ENCODE measurements at regions not wholly inside any gene's neighbourhood (a gene's known extent, or its start where the extent isn't known, plus 50 kb on each side); places are given as distances from the start of the nearest gene placed in this dataset.
"Not testable (repeated sequence)": the region's sequence is repeated elsewhere in the genome, so short reads cannot be mapped to it uniquely, and the experiment has no call there.

GRCh38 chr10:111261081-111261615 is 184.3 kb downstream of the ADRA2A start:
- DNase-seq (ENCODE audit: extremely low read depth in 1 of 2, low read depth in 1 of 2), result no peak

- no peak for DNase-seq (ENCODE audit: extremely low read depth in 1 of 2, low read depth in 1 of 2)
These were observed 188.5 kb downstream of the ADRA2A start for GRCh38 chr10:111265341-111265740.

- no peak for DNase-seq (ENCODE audit: extremely low read depth in 1 of 2, low read depth in 1 of 2)
These were observed 189.3 kb downstream of the ADRA2A start for GRCh38 chr10:111266165-111266564.

- DNase-seq (ENCODE audit: extremely low read depth in 1 of 2, low read depth in 1 of 2), result no peak
These were observed 190.8 kb downstream of the ADRA2A start for GRCh38 chr10:111267673-111268072.

GRCh38 chr10:111273235-111273634 is 196.4 kb downstream of the ADRA2A start:
- no peak for DNase-seq (ENCODE audit: extremely low read depth in 1 of 2, low read depth in 1 of 2)

DNA sequence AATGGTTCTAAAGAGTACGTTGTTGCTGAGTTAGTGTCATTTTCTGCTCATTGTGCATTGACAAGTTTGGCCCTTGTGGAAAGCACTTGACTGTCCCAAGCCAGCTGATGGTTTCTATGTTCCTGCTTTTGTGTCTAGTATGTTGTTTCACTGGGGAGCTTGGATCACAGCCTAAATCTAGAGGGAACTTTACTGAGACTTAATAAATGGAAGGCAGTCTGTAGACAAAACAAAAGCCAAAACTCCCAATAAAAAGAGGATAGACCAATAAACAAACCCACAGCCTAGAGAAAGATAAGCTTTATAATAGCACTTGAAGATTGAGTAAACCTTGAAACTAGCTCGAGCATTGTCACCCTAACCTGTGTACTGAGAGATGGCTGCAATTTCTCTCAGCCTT is 196.8 kb downstream of the ADRA2A start:
- DNase-seq (ENCODE audit: extremely low read depth in 1 of 2, low read depth in 1 of 2), result no peak

GRCh38 chr10:111275091-111275490 is 198.3 kb downstream of the ADRA2A start:
- no peak for DNase-seq (ENCODE audit: extremely low read depth in 1 of 2, low read depth in 1 of 2)

GRCh38 chr10:111277661-111278060 is 200.8 kb downstream of the ADRA2A start:
- no peak for DNase-seq (ENCODE audit: extremely low read depth in 1 of 2, low read depth in 1 of 2)

DNA sequence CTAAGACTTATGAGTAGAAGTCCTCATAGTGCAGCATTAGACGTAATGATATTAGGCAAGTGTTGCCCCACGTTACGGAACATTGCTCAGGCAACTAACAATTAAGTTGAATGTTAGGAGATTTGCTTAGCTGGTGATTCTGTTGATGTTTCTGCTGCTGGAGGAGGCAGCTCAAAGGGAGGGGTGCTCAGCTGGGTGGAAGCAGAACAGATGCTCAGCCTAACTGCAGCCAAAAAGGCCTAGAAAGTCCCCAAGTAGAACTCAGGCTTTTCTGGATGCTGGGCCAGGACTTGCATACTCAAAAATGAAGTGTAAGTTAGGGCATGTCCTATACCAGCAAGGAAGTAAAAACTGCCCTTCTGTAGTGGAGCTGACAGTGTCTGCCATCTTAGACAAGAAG is 201.4 kb downstream of the ADRA2A start:
- no peak for DNase-seq (ENCODE audit: extremely low read depth in 1 of 2, low read depth in 1 of 2)

DNA sequence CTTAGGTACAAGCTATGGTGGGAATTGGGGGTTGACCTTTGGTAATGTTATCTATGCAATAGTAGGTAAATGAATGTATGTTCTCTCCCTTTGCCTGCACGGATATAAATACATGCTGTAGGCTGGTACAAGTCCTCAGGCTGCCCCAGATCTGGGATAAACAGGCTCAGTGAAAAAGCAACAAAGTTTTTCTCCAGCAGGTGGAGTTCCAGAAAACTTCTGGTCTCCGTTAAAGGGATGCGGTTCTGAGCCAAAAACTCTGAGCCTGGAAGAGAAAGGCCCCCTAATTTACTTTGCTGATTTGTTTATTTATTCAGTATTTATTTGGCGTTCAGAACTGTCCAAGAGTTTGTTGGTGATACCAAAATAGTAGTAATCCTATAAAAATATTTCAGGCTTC is 204.7 kb downstream of the ADRA2A start:
- no peak for DNase-seq (ENCODE audit: extremely low read depth in 1 of 2, low read depth in 1 of 2)

DNA sequence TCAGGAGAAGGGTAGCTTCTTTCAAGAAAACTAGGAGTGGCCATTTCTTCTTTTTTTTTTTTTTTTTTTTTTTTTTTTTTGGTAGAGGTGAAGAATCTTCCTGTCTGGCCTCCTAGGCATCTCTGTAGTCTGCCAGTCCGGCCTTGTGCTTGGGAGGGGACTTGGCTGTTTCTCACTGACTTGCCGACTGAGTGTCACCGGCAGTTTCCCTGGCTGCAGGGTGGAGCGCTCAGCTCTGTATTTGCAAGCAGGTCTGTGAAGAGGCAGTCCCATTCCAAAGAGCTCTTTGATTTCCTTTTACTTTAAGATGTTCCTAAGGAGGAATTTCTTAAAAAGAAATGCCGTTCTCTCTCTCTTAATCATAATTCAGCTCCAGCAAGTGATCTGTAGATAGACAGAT is 212.6 kb downstream of the ADRA2A start:
- DNase-seq (ENCODE audit: extremely low read depth in 1 of 2, low read depth in 1 of 2), result no peak

- DNase-seq (ENCODE audit: extremely low read depth in 1 of 2, low read depth in 1 of 2), result no peak
These were observed 213.8 kb downstream of the ADRA2A start for GRCh38 chr10:111290649-111291048.

DNA sequence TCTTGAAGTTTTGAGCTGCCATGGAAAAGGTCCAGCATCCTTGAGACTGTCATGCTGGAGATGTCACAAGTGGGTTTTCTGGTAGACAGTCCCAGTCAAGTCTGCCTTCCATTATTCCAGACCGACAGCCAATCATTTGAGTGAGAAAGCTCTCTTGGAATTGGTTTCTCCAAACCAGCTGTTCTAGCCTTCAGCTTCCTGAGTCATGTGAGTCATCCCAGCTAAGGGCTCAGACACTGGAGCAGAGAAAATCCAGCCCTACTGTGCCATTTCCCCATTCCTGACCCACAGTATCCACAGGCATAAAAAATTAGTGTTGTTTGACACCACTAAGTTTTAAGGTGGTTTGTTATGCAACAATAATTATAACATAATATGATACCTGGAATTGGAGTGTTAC is 219.0 kb downstream of the ADRA2A start:
- no peak for DNase-seq (ENCODE audit: extremely low read depth in 1 of 2, low read depth in 1 of 2)

- no peak for DNase-seq (ENCODE audit: extremely low read depth in 1 of 2, low read depth in 1 of 2)
These were observed 220.6 kb downstream of the ADRA2A start for GRCh38 chr10:111297351-111297848.

DNA sequence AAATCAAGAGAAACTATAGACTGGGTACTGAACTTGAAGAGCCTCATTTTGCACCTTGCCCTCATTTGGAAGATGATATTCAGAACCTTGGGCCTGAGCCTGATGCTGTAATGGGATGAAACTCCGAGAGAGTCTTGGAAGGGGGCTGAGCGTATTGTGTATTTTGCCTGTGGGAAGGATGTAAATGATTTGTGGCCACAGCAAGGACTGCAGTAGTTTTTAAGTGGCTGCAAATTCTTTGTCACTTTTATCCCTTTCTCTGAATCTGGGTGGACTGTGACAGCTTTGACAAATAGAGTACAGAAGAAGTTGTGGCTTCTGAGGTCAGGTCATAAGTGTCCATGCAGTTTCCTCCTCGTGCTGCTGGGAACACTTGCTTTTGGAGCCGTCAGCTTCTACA is 221.2 kb downstream of the ADRA2A start:
- no peak for DNase-seq (ENCODE audit: extremely low read depth in 1 of 2, low read depth in 1 of 2)

GRCh38 chr10:111299037-111299436 is 222.2 kb downstream of the ADRA2A start:
- no peak for DNase-seq (ENCODE audit: extremely low read depth in 1 of 2, low read depth in 1 of 2)

GRCh38 chr10:111303887-111304286 is 227.1 kb downstream of the ADRA2A start:
- no peak for DNase-seq (ENCODE audit: extremely low read depth in 1 of 2, low read depth in 1 of 2)

GRCh38 chr10:111316722-111317212 is 239.9 kb downstream of the ADRA2A start:
- no peak for DNase-seq (ENCODE audit: extremely low read depth in 1 of 2, low read depth in 1 of 2)

DNA sequence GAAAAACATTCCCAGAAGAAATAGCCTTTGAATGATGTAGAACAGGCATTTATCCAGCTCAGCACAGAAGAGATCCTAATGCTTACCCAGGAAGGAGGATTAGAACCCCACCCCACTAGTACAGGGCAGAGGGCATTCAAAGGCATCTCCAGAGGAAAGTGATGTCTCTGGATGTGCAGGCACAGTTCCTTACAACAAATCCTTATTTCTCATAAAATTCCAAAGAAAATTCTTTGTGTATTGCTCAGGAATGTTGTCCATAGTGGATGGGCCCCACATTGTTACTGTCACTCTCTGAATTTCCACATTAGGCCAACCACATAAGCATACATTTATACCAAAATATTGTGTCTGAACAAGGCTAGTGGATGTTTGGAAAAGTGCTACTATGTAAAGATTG is 243.0 kb downstream of the ADRA2A start:
- no peak for DNase-seq (ENCODE audit: extremely low read depth in 1 of 2, low read depth in 1 of 2)

- DNase-seq (ENCODE audit: extremely low read depth in 1 of 2, low read depth in 1 of 2), result no peak
These were observed 246.6 kb downstream of the ADRA2A start for GRCh38 chr10:111323389-111323966.

GRCh38 chr10:111332174-111332573 is 255.3 kb downstream of the ADRA2A start:
- not testable (repeated sequence) for DNase-seq (ENCODE audit: extremely low read depth in 1 of 2, low read depth in 1 of 2)

DNA sequence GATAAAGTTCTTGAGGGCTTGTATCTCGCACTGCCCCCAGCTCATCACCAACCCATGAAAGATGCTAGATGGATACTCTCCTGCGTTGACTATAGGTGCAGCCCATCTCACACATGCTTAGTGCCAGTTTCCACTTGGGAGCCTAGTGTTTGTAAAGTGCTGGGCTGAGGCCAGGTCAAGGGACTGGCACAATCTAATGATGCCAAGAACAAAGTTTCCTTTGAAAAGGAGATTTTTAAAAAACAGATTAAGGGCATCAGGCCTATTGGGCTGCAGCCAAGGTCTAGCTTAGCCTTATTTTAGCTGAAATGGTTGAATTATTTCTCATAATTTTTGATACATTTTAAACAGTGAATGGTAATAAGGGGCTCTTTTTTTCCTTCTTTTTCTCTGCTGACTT is 259.0 kb downstream of the ADRA2A start:
- DNase-seq (ENCODE audit: extremely low read depth in 1 of 2, low read depth in 1 of 2), result no peak

- DNase-seq (ENCODE audit: extremely low read depth in 1 of 2, low read depth in 1 of 2), result no peak
These were observed 261.2 kb downstream of the ADRA2A start for GRCh38 chr10:111338035-111338434.

Data from activated CD8-positive, alpha-beta memory T cell treated with anti-CD3 and anti-CD28 coated beads for 1 hour (primary cell).